T-helper 1 cell treated with Interleukin-12 subunit alpha and Interleukin-12 subunit beta and Interleukin-4 antibody, amounts not matched to agents 30 μg/mL and 1 μg/mL, for 36 hours (primary cell): ENCODE measurements at regions not wholly inside any gene's neighbourhood (a gene's known extent, or its start where the extent isn't known, plus 50 kb on each side); places are given as distances from the start of the nearest gene placed in this dataset.

Experiments used
- H3K27ac Mint-ChIP-seq: one replicate; pipeline ENCODE4 v1.8.0; 2021; ENCODE audit warnings: mild to moderate bottlenecking, mixed read lengths
- H3K27me3 Mint-ChIP-seq: one replicate; pipeline ENCODE4 v1.8.0; 2021; ENCODE audit warnings: low read depth, mixed read lengths
- H3K36me3 Mint-ChIP-seq: one replicate; pipeline ENCODE4 v1.8.0; 2021; ENCODE audit warnings: low read depth, mixed read lengths
- H3K4me1 Mint-ChIP-seq: one replicate; pipeline ENCODE4 v1.8.0; 2021; ENCODE audit warnings: low read depth, mixed read lengths
- H3K4me3 Mint-ChIP-seq: one replicate; pipeline ENCODE4 v1.8.0; 2021; ENCODE audit warnings: mild to moderate bottlenecking, moderate library complexity, mixed read lengths
- H3K9me3 Mint-ChIP-seq: one replicate; pipeline ENCODE4 v1.8.0; 2021; ENCODE audit warnings: mixed read lengths

GRCh38 chr2:177147834-177148445, 64.7 kb upstream of the HNRNPA3 start:
- H3K36me3 Mint-ChIP-seq: peaks cover 3% of the 10 kb centered on the region
- no peaks in the 10 kb centered on the region for H3K9me3 Mint-ChIP-seq
- H3K27me3 Mint-ChIP-seq: peaks cover 81% of the 10 kb centered on the region
- H3K4me1 Mint-ChIP-seq: peaks cover 15% of the 10 kb centered on the region
- H3K27ac Mint-ChIP-seq: no peak overlapping the region
- peak overlapping the region; percentile 93 for H3K4me3 Mint-ChIP-seq

- H3K4me3 Mint-ChIP-seq: peak overlapping the region; percentile 93
- H3K27me3 Mint-ChIP-seq: peaks cover 79% of the 10 kb centered on the region
- H3K27ac Mint-ChIP-seq: peak overlapping the region; percentile 67
These were observed 64.0 kb upstream of the HNRNPA3 start for GRCh38 chr2:177148477-177149154.

GRCh38 chr2:177149155-177149503, 63.5 kb upstream of the HNRNPA3 start:
- H3K36me3 Mint-ChIP-seq: peaks cover 3% of the 10 kb centered on the region
- peaks cover 73% of the 10 kb centered on the region for H3K27me3 Mint-ChIP-seq
- H3K27ac Mint-ChIP-seq: peak overlapping the region; percentile 24
- peaks cover 15% of the 10 kb centered on the region for H3K4me1 Mint-ChIP-seq
- no peaks in the 10 kb centered on the region for H3K9me3 Mint-ChIP-seq
- peak overlapping the region; percentile 93 for H3K4me3 Mint-ChIP-seq

More at GRCh38 chr2:177148477-177149154, 64.0 kb upstream of the HNRNPA3 start:
- Mint-ChIP-seq H3K4me1 (peaks cover 15% of the 10 kb centered on the region), H3K36me3 (peaks cover 3% of the 10 kb centered on the region), H3K9me3 (no peaks in the 10 kb centered on the region)

GRCh38 chr2:177153805-177154204, 58.8 kb upstream of the HNRNPA3 start:
- Mint-ChIP-seq H3K27ac (no peak overlapping the region), H3K4me3 (no peak overlapping the region), H3K9me3 (no peaks in the 10 kb centered on the region), H3K4me1 (peaks cover 4% of the 10 kb centered on the region), H3K27me3 (peaks cover 36% of the 10 kb centered on the region), H3K36me3 (peaks cover 2% of the 10 kb centered on the region)

GRCh38 chr2:177154809-177155208, 57.8 kb upstream of the HNRNPA3 start:
- Mint-ChIP-seq H3K4me1 (no peaks in the 10 kb centered on the region), H3K27ac (no peak overlapping the region), H3K4me3 (no peak overlapping the region), H3K27me3 (peaks cover 26% of the 10 kb centered on the region), H3K9me3 (no peaks in the 10 kb centered on the region), H3K36me3 (no peaks in the 10 kb centered on the region)

GRCh38 chr2:177155631-177156030, 57.0 kb upstream of the HNRNPA3 start:
- Mint-ChIP-seq H3K27me3 (peaks cover 23% of the 10 kb centered on the region), H3K9me3 (no peaks in the 10 kb centered on the region), H3K4me3 (no peak overlapping the region), H3K27ac (no peak overlapping the region), H3K36me3 (no peaks in the 10 kb centered on the region), H3K4me1 (no peaks in the 10 kb centered on the region)

GRCh38 chr2:177161741-177162460, 50.7 kb upstream of the HNRNPA3 start:
- Mint-ChIP-seq H3K4me1 (peaks cover 13% of the 10 kb centered on the region), H3K4me3 (no peak overlapping the region), H3K27me3 (peaks cover 8% of the 10 kb centered on the region), H3K9me3 (no peaks in the 10 kb centered on the region), H3K36me3 (no peaks in the 10 kb centered on the region), H3K27ac (no peak overlapping the region)
